ENCODE measurements at regions not wholly inside any gene's neighbourhood (a gene's known extent, or its start where the extent isn't known, plus 50 kb on each side); places are given as distances from the start of the nearest gene placed in this dataset.

DNA sequence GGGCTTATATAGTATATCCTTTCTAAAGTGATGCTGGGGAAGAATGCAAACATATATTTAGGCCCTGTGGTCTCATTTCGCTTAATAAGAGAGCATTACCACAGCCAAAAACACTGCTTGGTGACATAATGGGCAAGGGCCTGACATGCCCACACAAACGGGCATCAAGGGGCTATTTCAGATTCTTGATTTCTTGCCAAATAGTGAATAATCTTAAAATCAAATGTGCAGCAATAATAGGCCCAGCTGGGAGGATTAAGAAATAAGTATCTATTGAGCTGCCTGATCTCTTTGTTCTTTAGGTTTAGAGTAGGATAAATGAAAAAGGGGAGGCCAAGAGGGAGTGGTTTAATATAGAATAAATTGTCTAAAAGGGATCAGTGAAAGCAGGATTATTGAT lies 241.0 kb upstream of the GBE1 start:
- Mint-ChIP-seq H3K4me1 (ENCODE audit: low read depth) (peaks cover 38% of the 10 kb centered on the region), H3K9me3 (ENCODE audit: low read depth) (peaks cover 10% of the 10 kb centered on the region), H3K27me3 (ENCODE audit: low read depth) (no peaks in the 10 kb centered on the region), H3K36me3 (ENCODE audit: low read depth) (no peaks in the 10 kb centered on the region), H3K4me3 (ENCODE audit: unreplicated experiment) (no peak overlapping the region), H3K27ac (ENCODE audit: unreplicated experiment) (no peak overlapping the region)
- TF ChIP-seq, protein P1, sequence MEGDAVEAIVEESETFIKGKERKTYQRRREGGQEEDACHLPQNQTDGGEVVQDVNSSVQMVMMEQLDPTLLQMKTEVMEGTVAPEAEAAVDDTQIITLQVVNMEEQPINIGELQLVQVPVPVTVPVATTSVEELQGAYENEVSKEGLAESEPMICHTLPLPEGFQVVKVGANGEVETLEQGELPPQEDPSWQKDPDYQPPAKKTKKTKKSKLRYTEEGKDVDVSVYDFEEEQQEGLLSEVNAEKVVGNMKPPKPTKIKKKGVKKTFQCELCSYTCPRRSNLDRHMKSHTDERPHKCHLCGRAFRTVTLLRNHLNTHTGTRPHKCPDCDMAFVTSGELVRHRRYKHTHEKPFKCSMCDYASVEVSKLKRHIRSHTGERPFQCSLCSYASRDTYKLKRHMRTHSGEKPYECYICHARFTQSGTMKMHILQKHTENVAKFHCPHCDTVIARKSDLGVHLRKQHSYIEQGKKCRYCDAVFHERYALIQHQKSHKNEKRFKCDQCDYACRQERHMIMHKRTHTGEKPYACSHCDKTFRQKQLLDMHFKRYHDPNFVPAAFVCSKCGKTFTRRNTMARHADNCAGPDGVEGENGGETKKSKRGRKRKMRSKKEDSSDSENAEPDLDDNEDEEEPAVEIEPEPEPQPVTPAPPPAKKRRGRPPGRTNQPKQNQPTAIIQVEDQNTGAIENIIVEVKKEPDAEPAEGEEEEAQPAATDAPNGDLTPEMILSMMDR (IDR thresholded peaks at IDR 0.05): no peak
- DNase-seq (ENCODE audit: low spot score): no peak

DNA sequence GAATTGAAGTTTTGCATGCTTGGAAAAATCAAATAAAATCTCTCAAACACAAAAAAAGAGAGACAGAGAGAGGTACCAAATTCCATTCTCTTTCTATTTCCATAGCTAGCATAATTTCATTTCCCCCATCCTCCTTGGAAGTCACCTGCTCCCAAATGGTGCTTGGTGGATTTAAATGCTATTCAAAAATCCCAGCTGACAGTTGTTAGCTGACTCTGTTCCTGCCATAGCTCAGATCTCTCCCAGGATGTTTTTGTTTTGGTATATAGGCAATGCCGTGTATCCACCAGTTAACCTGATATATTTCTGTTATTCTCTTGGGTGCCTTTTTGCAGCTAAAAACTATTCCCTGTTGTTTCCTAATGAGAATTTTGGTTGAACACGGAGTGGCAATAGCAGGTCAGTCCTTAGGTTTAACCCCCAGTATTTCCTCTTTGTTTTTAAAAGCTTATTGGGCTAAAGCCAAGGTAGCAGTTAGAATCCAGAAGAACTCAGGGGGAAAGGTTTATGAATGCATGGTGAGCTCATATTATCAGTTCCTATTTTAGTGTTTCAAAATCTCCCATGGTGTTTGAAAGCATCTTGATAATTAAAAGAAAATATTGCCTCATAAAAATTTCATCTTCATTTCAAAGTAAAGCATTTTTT lies 240.0 kb upstream of the GBE1 start:
- H3K9me3 Mint-ChIP-seq (ENCODE audit: low read depth): peaks cover 8% of the 10 kb centered on the region
- H3K4me1 Mint-ChIP-seq (ENCODE audit: low read depth): peaks cover 38% of the 10 kb centered on the region
- TF ChIP-seq, protein P1 (IDR thresholded peaks at IDR 0.05): no peak
- H3K4me3 Mint-ChIP-seq (ENCODE audit: unreplicated experiment): no peak overlapping the region
- H3K27ac Mint-ChIP-seq (ENCODE audit: unreplicated experiment): no peak overlapping the region
- no peaks in the 10 kb centered on the region for H3K36me3 Mint-ChIP-seq (ENCODE audit: low read depth)
- no peak for DNase-seq (ENCODE audit: low spot score)
- no peaks in the 10 kb centered on the region for H3K27me3 Mint-ChIP-seq (ENCODE audit: low read depth)

DNA sequence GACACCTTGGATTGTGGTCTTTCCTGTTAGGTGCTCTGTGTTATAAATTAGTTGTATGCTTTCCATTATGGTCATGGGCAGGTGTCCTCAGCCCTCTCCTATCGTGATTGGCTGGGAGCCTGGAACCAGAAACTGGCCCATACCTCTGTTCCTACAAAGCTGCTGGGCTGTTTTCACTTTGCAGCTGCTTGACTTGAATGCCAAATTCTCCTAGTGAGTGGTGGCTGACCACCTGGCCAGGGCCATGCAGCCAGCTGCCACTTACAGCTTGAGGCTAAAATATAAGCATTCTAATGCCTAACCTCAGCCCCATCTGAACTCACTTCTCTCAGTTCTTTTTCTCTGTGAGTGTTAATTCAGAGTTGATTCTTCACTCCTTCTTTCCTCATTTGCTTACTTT lies 239.3 kb upstream of the GBE1 start:
- Mint-ChIP-seq H3K9me3 (ENCODE audit: low read depth) (peaks cover 11% of the 10 kb centered on the region), H3K4me3 (ENCODE audit: unreplicated experiment) (no peak overlapping the region), H3K27ac (ENCODE audit: unreplicated experiment) (no peak overlapping the region), H3K36me3 (ENCODE audit: low read depth) (no peaks in the 10 kb centered on the region), H3K27me3 (ENCODE audit: low read depth) (no peaks in the 10 kb centered on the region), H3K4me1 (ENCODE audit: low read depth) (peaks cover 37% of the 10 kb centered on the region)
- TF ChIP-seq, protein P1 (IDR thresholded peaks at IDR 0.05): no peak
- no peak for DNase-seq (ENCODE audit: low spot score)

DNA sequence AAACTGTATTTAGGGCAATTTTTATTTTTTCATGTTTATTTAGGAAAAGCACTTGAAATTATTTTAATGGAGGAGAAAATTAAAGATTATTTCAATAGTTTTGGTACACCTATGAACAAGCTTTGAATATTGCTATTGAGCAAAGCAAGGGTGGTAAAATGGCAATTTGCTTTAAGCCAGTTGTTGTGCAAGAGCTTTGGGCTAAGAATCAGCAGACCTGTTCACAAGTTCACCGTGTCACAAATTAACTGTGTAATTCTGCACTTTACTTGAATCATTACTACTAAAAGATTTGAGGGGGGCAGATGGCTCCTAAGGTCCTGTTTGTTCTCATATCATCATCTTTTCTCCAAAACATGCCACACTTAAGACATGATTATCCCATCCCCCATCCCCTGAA lies 238.9 kb upstream of the GBE1 start:
- TF ChIP-seq, protein P1 (IDR thresholded peaks at IDR 0.05): no peak
- Mint-ChIP-seq H3K9me3 (ENCODE audit: low read depth) (peaks cover 11% of the 10 kb centered on the region), H3K4me1 (ENCODE audit: low read depth) (peaks cover 32% of the 10 kb centered on the region), H3K4me3 (ENCODE audit: unreplicated experiment) (no peak overlapping the region), H3K36me3 (ENCODE audit: low read depth) (no peaks in the 10 kb centered on the region), H3K27me3 (ENCODE audit: low read depth) (no peaks in the 10 kb centered on the region), H3K27ac (ENCODE audit: unreplicated experiment) (no peak overlapping the region)
- no peak for DNase-seq (ENCODE audit: low spot score)

DNA sequence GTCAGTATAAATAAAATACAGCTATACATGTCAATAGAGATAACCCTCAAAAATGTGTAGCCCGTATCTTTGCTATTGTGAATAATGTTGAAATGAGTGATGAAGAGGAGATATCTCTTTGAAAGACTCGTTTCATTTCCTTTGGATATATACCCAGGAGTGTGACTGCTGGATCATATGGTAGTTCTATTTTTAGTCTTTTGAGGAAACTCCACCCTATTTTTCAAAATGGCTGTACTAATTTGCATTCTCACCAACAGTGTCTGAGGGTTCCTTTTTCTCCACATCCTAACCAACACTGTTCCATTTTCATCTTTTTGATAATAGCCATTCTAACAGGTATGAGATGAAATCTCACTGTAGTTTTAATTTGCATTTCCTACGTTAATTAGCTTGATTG lies 237.5 kb upstream of the GBE1 start:
- no peaks in the 10 kb centered on the region for H3K27me3 Mint-ChIP-seq (ENCODE audit: low read depth)
- no peaks in the 10 kb centered on the region for H3K36me3 Mint-ChIP-seq (ENCODE audit: low read depth)
- H3K4me1 Mint-ChIP-seq (ENCODE audit: low read depth): peaks cover 31% of the 10 kb centered on the region
- TF ChIP-seq, protein P1 (IDR thresholded peaks at IDR 0.05): no peak
- H3K9me3 Mint-ChIP-seq (ENCODE audit: low read depth): peaks cover 11% of the 10 kb centered on the region
- H3K27ac Mint-ChIP-seq (ENCODE audit: unreplicated experiment): no peak overlapping the region
- H3K4me3 Mint-ChIP-seq (ENCODE audit: unreplicated experiment): no peak overlapping the region
- DNase-seq (ENCODE audit: low spot score): no peak
